ENCODE measurements at regions not wholly inside any gene's neighbourhood (a gene's known extent, or its start where the extent isn't known, plus 50 kb on each side); places are given as distances from the start of the nearest gene placed in this dataset.

- CTCF ChIA-PET: no interaction called here
- no peak overlapping the region for H3K27ac ChIP-seq
- no peak for DNase-seq (ENCODE audit: low spot score)
- POLR2A ChIA-PET (ENCODE audit: low non-redundant PET): no interaction called here
- no peak for TF ChIP-seq CTCF (conservative IDR thresholded peaks at IDR 0.05; ENCODE audit: low read depth)
Observed at GRCh38 chr4:158008551-158009218, 164.1 kb downstream of the GASK1B start.

GRCh38 chr4:158007566-158007965 is 165.3 kb downstream of the GASK1B start:
- H3K27ac ChIP-seq: no peak overlapping the region
- no peak for TF ChIP-seq CTCF (conservative IDR thresholded peaks at IDR 0.05; ENCODE audit: low read depth)
- POLR2A ChIA-PET (ENCODE audit: low non-redundant PET): no interaction called here
- DNase-seq (ENCODE audit: low spot score): no peak
- CTCF ChIA-PET: no interaction called here

- DNase-seq (ENCODE audit: low spot score): no peak
- no peak for TF ChIP-seq CTCF (conservative IDR thresholded peaks at IDR 0.05; ENCODE audit: low read depth)
- POLR2A ChIA-PET (ENCODE audit: low non-redundant PET): no interaction called here
- no peak overlapping the region for H3K27ac ChIP-seq
- CTCF ChIA-PET: no interaction called here
Observed at GRCh38 chr4:158006990-158007389, 165.8 kb downstream of the GASK1B start.

GRCh38 chr4:158005021-158005420 is 167.8 kb downstream of the GASK1B start:
- DNase-seq (ENCODE audit: low spot score): no peak
- ChIA-PET CTCF (no interaction called here), POLR2A (ENCODE audit: low non-redundant PET) (no interaction called here)
- TF ChIP-seq CTCF (conservative IDR thresholded peaks at IDR 0.05; ENCODE audit: low read depth): no peak
- no peak overlapping the region for H3K27ac ChIP-seq

DNA sequence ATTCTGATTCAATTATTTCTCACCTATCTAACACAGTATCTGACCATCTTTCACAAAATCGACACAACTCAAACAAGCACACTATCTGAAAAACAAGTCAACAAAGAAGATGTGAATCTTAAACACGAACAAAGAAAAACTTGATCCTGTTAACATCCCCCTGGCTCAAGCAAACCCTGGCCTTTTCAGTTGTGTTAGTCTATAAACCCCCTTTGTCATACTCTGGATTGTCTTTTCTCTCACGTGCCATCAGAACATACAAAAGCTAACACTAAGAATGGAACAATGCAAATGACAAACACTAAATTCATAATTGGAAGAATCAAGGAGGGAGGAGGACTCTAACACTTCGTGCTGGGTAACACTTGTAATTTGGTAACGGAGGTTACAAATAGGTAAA is 168.7 kb downstream of the GASK1B start:
- TF ChIP-seq CTCF (conservative IDR thresholded peaks at IDR 0.05; ENCODE audit: low read depth): no peak
- no peak for DNase-seq (ENCODE audit: low spot score)
- CTCF ChIA-PET: interaction anchor here (0.6 kb wide), 1 partner anchor 51 kb away, joined by 8 read pairs; no protein-coding TSS in a partner anchor
- no peak overlapping the region for H3K27ac ChIP-seq
- POLR2A ChIA-PET (ENCODE audit: low non-redundant PET): no interaction called here

GRCh38 chr4:158003212-158003611 is 169.6 kb downstream of the GASK1B start:
- ChIA-PET CTCF (no interaction called here), POLR2A (ENCODE audit: low non-redundant PET) (no interaction called here)
- H3K27ac ChIP-seq: no peak overlapping the region
- DNase-seq (ENCODE audit: low spot score): no peak
- TF ChIP-seq CTCF (conservative IDR thresholded peaks at IDR 0.05; ENCODE audit: low read depth): no peak

Measured in RWPE1 (cell line).